ENCODE measurements at regions not wholly inside any gene's neighbourhood (a gene's known extent, or its start where the extent isn't known, plus 50 kb on each side); places are given as distances from the start of the nearest gene placed in this dataset.

DNA sequence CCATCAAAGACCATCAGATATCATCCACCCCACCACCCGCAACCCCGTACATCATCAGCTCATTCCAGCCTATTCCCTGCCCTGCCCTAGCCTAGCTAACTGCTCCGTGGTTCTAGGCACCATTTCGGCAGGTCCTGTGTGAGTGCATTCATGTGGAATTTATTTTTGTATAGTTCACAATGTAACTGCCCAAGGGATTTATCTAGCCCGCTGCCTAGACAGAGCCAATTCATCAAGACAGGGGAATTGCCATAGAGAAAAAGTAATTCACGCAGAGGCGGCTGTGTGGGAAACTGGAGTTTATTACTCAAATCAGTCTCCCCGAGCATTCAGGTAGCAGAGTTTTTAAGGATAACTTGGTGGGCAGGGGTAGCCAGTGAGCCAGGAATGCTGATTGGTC is 109.2 kb upstream of the UBL3 start:
- DNase-seq (ENCODE audit: low read depth) = no peak
- peaks cover 14% of the 10 kb centered on the region for H3K27me3 ChIP-seq (ENCODE audit: control insufficient read depth, insufficient read depth, low read length)
- no peak overlapping the region for H3K4me3 ChIP-seq (ENCODE audit: low read depth, low read length)
- H3K36me3 ChIP-seq (ENCODE audit: control insufficient read depth, insufficient read depth, low read length) = no peaks in the 10 kb centered on the region
- TF ChIP-seq, protein P1, sequence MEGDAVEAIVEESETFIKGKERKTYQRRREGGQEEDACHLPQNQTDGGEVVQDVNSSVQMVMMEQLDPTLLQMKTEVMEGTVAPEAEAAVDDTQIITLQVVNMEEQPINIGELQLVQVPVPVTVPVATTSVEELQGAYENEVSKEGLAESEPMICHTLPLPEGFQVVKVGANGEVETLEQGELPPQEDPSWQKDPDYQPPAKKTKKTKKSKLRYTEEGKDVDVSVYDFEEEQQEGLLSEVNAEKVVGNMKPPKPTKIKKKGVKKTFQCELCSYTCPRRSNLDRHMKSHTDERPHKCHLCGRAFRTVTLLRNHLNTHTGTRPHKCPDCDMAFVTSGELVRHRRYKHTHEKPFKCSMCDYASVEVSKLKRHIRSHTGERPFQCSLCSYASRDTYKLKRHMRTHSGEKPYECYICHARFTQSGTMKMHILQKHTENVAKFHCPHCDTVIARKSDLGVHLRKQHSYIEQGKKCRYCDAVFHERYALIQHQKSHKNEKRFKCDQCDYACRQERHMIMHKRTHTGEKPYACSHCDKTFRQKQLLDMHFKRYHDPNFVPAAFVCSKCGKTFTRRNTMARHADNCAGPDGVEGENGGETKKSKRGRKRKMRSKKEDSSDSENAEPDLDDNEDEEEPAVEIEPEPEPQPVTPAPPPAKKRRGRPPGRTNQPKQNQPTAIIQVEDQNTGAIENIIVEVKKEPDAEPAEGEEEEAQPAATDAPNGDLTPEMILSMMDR (IDR thresholded peaks at IDR 0.05; ENCODE audit: insufficient read depth, low read length, poor library complexity, severe bottlenecking) = no peak

DNA sequence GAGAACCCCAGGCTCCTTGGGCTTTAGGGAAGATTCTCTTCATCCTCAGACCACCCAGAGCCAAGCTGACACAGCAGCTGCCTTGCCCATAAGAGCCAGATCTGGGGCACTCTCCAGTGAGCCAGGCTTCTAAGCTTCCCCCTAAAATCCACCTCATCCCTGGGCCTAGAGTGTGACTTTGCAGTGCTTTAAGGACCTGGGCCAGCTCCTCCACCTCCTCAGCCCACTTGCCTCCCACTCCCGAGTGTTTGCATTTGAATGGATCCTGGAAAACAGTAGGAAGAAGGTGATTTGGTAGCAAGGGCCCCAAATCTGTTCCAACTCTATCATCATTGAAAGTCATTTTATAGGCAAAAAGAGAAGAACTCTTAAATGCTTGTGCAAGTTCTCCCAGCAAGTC is 108.7 kb upstream of the UBL3 start:
- Histone ChIP-seq H3K4me3 (ENCODE audit: low read depth, low read length) (no peak overlapping the region), H3K36me3 (ENCODE audit: control insufficient read depth, insufficient read depth, low read length) (no peaks in the 10 kb centered on the region), H3K27me3 (ENCODE audit: control insufficient read depth, insufficient read depth, low read length) (peaks cover 14% of the 10 kb centered on the region)
- DNase-seq (ENCODE audit: low read depth) = no peak
- TF ChIP-seq, protein P1 (IDR thresholded peaks at IDR 0.05; ENCODE audit: insufficient read depth, low read length, poor library complexity, severe bottlenecking) = no peak

DNA sequence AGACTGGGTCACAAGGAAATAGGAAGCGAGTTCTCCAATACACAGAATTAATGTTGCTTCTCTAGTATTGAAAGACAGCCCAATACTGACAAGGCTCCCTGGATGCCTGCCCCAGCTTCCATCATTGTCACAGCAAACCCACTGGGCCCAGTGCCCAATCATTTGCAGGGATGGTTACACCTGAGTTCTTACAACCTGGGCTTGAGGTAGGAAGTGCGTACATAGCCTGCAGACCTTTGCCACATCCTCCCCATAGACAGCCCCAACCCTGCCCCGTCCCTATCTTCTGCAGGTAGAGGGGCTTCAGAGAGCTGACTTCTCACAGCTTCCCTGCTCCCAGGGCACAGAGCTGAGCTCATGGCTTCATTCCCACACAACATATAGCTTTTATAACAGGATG is 108.1 kb upstream of the UBL3 start:
- H3K36me3 ChIP-seq (ENCODE audit: control insufficient read depth, insufficient read depth, low read length) = no peaks in the 10 kb centered on the region
- DNase-seq (ENCODE audit: low read depth) = no peak
- TF ChIP-seq, protein P1 (IDR thresholded peaks at IDR 0.05; ENCODE audit: insufficient read depth, low read length, poor library complexity, severe bottlenecking) = no peak
- peaks cover 14% of the 10 kb centered on the region for H3K27me3 ChIP-seq (ENCODE audit: control insufficient read depth, insufficient read depth, low read length)
- no peak overlapping the region for H3K4me3 ChIP-seq (ENCODE audit: low read depth, low read length)

DNA sequence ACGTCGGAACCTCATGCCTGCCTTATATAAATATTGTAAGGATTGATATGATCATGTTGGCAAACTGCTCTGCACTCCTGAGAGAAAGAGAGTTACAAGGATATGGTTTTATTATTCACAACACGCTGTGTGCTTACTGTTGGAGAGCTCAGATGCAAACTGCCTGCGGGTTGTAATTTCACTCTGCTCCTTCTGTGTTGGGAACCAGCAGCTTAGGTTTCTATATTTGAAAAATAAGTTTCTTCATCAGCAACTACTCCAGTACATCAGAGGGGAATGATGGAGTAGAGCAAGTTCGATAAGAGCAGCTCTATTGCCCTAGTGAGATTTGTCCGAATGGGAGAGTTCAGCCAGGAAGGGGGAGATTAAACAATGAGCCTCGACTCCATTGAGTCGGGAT is 106.9 kb upstream of the UBL3 start:
- Histone ChIP-seq H3K4me3 (ENCODE audit: low read depth, low read length) (no peak overlapping the region), H3K27me3 (ENCODE audit: control insufficient read depth, insufficient read depth, low read length) (peaks cover 14% of the 10 kb centered on the region), H3K36me3 (ENCODE audit: control insufficient read depth, insufficient read depth, low read length) (no peaks in the 10 kb centered on the region)
- DNase-seq (ENCODE audit: low read depth) = no peak
- TF ChIP-seq, protein P1 (IDR thresholded peaks at IDR 0.05; ENCODE audit: insufficient read depth, low read length, poor library complexity, severe bottlenecking) = no peak

DNA sequence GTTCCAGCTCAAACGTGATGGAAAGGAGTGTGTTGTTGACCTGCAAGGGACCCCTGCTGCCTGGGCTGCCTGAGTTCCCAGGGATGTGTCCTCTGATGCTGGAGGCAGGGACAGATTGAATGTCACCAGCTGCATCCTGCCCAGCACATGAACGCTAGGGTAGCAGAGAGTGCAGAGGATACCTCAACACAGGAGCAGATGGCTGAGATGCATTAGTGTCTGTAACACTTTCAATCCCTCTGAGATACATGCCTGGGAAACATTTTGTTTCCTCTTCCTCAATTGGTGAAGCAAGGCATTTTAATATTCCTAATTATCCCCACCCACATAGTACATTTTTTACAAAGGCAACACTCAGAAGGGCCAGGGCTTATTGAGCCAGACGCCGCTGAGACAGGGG is 106.4 kb upstream of the UBL3 start:
- DNase-seq (ENCODE audit: low read depth) = no peak
- TF ChIP-seq, protein P1 (IDR thresholded peaks at IDR 0.05; ENCODE audit: insufficient read depth, low read length, poor library complexity, severe bottlenecking) = no peak
- Histone ChIP-seq H3K36me3 (ENCODE audit: control insufficient read depth, insufficient read depth, low read length) (no peaks in the 10 kb centered on the region), H3K4me3 (ENCODE audit: low read depth, low read length) (no peak overlapping the region), H3K27me3 (ENCODE audit: control insufficient read depth, insufficient read depth, low read length) (peaks cover 14% of the 10 kb centered on the region)

DNA sequence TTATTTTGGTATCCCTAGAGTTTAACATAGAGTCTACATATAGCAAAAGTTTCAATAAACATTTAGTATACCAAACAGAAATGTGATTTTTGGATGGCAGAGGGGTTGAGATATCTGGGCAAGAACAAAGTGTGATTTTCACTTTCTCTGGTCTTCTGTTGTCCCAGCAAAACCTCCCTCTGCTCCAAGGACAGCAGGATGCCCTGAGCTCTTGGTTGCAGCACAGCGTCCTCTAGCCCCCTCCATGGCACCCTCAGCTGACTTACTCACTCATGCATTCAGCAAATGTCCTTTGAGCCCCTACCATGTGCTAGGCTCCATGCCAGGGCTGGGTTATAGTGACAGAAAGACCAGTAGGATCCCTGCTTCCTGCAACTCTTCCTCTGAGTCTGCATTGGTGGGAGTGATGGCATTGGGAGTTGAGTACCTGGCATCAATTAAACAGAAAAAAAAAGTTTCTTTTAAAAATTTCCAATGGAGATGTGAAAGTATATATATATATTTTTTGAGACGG is 104.8 kb upstream of the UBL3 start:
- TF ChIP-seq, protein P1 (IDR thresholded peaks at IDR 0.05; ENCODE audit: insufficient read depth, low read length, poor library complexity, severe bottlenecking) = no peak
- Histone ChIP-seq H3K36me3 (ENCODE audit: control insufficient read depth, insufficient read depth, low read length) (no peaks in the 10 kb centered on the region), H3K4me3 (ENCODE audit: low read depth, low read length) (no peak overlapping the region), H3K27me3 (ENCODE audit: control insufficient read depth, insufficient read depth, low read length) (peaks cover 11% of the 10 kb centered on the region)
- no peak for DNase-seq (ENCODE audit: low read depth)

All from kidney epithelial cell (primary cell).